HFFc6 (cell line): ENCODE measurements at regions not wholly inside any gene's neighbourhood (a gene's known extent, or its start where the extent isn't known, plus 50 kb on each side); places are given as distances from the start of the nearest gene placed in this dataset.

Source experiments
- DNase-seq: peaks from one replicate; pipeline ENCODE4 v3.0.0-alpha.2; 2018
- H3K27ac Mint-ChIP-seq: 2 replicates; pipeline ENCODE4 v1.8.0; 2020; ENCODE audit warnings: mild to moderate bottlenecking, mixed read lengths
- H3K27me3 Mint-ChIP-seq: 2 replicates; pipeline ENCODE4 v1.8.0; 2021; ENCODE audit warnings: mild to moderate bottlenecking, moderate library complexity, mixed read lengths; ENCODE audit not compliant: insufficient read depth
- H3K36me3 Mint-ChIP-seq: 2 replicates; pipeline ENCODE4 v1.8.0; 2021; ENCODE audit warnings: low read depth, mixed read lengths
- H3K4me1 Mint-ChIP-seq: 2 replicates; pipeline ENCODE4 v1.8.0; 2020; ENCODE audit warnings: low read depth, mixed read lengths
- H3K4me3 Mint-ChIP-seq: 2 replicates; pipeline ENCODE4 v1.8.0; 2020; ENCODE audit warnings: mild to moderate bottlenecking, moderate library complexity, mixed read lengths
- H3K9me3 Mint-ChIP-seq: 2 replicates; pipeline ENCODE4 v1.8.0; 2020; ENCODE audit warnings: mild to moderate bottlenecking, mixed read lengths
- TF ChIP-seq, protein P1 (sequence below): fragments of 200-600 bp; sonication (generic); IDR thresholded peaks from 2 replicates; pipeline ENCODE4 v1.5.0; 2021; ENCODE audit warnings: antibody characterized with exemption, mild to moderate bottlenecking

DNA sequence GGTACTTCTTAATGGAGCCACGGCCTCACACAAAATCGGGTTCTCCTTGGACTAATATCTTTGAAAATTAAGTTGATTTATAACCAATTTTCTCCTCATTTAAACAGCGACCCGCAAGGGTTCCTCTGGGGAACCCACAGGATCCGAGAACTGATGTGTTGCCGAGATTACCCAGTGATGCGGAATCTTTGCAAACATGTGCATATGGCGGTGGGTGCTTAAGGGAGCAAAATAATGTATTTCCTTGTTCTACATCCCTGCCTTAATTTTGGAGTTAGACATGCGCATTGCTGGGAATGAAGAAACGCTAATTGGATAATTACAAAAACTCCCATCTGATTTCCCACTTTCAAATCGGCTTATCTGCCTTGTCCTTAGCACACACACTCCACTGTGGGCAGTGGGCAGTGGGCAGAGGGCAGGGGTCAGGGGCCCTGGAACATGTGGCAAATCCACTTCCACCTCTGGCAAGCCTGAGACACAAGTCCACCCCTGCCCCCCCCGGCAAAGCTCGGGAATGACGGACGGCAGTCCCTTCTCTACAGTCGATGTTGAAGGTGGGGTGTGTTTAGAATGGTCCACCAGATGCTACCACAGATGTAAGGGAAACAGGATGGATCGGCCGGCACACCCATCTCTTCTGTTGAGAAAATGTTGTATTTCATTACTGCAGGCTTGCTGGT is 137.4 kb upstream of the CDH4 start:
- Mint-ChIP-seq H3K4me3 (no peak overlapping the region), H3K36me3 (no peaks in the 10 kb centered on the region), H3K27me3 (peaks cover 14% of the 10 kb centered on the region), H3K4me1 (peaks cover 26% of the 10 kb centered on the region), H3K9me3 (no peaks in the 10 kb centered on the region), H3K27ac (no peak overlapping the region)
- TF ChIP-seq, protein P1, sequence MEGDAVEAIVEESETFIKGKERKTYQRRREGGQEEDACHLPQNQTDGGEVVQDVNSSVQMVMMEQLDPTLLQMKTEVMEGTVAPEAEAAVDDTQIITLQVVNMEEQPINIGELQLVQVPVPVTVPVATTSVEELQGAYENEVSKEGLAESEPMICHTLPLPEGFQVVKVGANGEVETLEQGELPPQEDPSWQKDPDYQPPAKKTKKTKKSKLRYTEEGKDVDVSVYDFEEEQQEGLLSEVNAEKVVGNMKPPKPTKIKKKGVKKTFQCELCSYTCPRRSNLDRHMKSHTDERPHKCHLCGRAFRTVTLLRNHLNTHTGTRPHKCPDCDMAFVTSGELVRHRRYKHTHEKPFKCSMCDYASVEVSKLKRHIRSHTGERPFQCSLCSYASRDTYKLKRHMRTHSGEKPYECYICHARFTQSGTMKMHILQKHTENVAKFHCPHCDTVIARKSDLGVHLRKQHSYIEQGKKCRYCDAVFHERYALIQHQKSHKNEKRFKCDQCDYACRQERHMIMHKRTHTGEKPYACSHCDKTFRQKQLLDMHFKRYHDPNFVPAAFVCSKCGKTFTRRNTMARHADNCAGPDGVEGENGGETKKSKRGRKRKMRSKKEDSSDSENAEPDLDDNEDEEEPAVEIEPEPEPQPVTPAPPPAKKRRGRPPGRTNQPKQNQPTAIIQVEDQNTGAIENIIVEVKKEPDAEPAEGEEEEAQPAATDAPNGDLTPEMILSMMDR: no peak
- DNase-seq: no peak

DNA sequence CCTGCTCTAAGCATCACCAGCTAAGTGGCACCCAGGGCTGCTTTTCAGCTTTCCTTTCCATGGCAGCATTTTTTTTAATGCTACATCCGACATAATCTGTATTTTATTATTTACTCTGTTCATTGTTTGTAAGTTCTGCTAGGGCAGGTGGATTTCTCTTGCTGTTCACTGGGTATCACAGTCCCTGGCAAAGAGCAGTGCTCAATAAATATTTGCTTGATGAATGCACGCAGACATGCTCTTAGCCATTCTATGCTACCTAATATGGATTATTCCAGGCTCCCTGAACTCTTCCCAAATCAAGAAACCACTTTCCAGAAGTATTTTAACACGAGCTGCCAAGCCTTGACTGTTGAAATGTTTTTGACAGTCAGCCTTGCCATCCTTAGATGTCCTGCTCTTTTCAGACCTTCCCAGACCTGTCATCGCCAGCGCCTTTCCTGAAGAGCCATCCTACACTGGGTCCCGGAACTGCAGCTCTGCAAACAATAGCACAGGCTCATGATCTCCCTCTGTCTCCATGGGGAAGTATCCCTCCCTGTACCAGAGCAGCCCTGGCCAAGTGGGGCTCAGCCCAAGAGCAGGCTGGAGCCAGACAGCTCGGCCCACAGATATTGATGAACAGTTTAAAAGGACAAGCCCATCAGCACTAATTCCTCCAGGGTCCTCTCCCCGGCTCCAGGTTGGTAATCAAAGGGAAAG is 136.5 kb upstream of the CDH4 start:
- Mint-ChIP-seq H3K4me3 (no peak overlapping the region), H3K27ac (no peak overlapping the region), H3K27me3 (peaks cover 13% of the 10 kb centered on the region), H3K4me1 (peaks cover 35% of the 10 kb centered on the region), H3K36me3 (no peaks in the 10 kb centered on the region), H3K9me3 (no peaks in the 10 kb centered on the region)
- DNase-seq: no peak
- TF ChIP-seq, protein P1: no peak

DNA sequence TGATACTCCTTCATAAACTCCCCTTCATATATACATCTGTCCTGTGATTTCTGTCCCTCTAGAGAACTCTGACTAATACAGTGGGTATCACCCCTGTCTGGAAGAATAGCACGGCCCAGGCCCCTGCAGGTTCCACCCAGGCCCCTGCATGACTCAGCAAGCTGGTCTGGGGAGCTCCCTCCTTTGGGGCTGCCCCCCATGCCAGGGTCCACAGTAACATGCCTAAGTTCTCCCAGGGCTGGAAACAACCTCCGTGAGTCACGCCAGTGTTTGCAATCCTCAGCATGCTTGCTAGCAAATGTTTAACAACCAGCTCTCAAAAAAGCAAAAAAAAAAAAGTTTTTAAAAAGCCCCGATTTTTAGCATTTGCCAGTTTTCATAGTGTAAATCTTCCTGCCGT is 134.3 kb upstream of the CDH4 start:
- Mint-ChIP-seq H3K27me3 (peaks cover 15% of the 10 kb centered on the region), H3K4me1 (peaks cover 42% of the 10 kb centered on the region), H3K27ac (peak overlapping the region; percentile 82; the same call in 1 of the 2 replicates), H3K9me3 (no peaks in the 10 kb centered on the region), H3K36me3 (no peaks in the 10 kb centered on the region), H3K4me3 (peak overlapping the region; percentile 37; the same call in 1 of the 2 replicates)
- TF ChIP-seq, protein P1: no peak
- peak; percentile 9 for DNase-seq

DNA sequence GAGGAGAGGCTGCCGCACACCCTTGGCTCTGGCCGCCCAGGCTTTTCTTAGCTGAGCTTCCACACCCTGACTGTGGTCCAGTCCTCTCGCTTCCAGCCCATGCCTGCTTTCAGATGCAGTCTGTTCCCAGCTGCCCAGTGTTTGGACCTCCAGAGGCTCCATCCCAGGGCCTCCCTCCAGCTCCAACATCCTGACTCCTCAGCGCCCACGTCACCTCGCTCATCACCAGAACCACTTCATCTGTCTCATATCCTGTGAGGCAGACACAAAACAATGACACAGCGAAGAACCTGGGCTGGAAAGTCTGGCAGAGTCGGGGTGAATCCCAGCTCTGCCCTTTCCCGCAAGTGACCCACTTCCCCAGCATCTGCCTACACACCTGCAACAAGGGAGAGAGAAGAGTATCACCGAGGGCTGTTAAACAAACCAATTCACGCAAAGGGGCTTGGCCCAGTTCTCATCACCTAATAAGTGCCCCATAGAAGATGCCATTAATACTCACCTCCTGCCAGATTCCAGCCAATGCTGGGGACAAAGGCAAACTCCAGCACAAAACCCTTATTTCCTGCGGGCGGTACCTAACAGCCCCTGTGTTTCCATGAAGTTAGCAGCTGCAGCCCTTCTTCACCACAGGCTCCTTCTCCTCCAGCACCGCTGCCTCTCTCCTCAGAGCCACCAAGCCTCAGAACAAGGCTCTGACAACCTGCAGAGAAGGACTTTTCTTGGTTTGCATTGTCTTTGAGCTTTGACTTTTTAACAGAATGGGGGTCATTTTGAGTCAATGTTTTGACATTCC is 133.4 kb upstream of the CDH4 start:
- H3K27ac Mint-ChIP-seq: peak overlapping the region; percentile 82
- peaks cover 14% of the 10 kb centered on the region for H3K27me3 Mint-ChIP-seq
- peak overlapping the region; percentile 37; the same call in 1 of the 2 replicates for H3K4me3 Mint-ChIP-seq
- peak; percentile 4 for DNase-seq
- no peaks in the 10 kb centered on the region for H3K9me3 Mint-ChIP-seq
- peaks cover 42% of the 10 kb centered on the region for H3K4me1 Mint-ChIP-seq
- H3K36me3 Mint-ChIP-seq: no peaks in the 10 kb centered on the region
- TF ChIP-seq, protein P1: no peak

DNA sequence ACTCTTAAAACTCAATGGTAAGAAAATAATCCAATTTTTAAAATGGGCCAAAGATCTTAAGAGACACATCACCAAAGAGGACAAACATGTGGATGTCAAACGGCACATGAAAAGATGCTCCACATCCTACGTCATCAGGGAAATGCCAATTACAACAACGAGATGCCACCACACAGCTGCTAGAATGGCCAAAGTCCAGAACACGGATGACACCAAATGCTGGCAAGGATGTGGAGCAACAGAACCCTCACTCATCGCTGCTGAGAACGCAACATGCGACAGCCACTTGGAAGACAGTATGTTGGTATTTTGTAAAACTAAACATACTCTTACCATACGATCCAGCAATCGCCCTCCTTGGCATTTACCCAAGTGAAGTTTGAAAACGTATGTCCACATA is 132.8 kb upstream of the CDH4 start:
- no peak overlapping the region for H3K4me3 Mint-ChIP-seq
- H3K4me1 Mint-ChIP-seq: peaks cover 42% of the 10 kb centered on the region
- no peaks in the 10 kb centered on the region for H3K9me3 Mint-ChIP-seq
- H3K36me3 Mint-ChIP-seq: no peaks in the 10 kb centered on the region
- H3K27ac Mint-ChIP-seq: peak overlapping the region; percentile 82; the same call in 1 of the 2 replicates
- no peak for DNase-seq
- H3K27me3 Mint-ChIP-seq: peaks cover 12% of the 10 kb centered on the region
- TF ChIP-seq, protein P1: no peak
